GM23338 (cell line): ENCODE measurements at regions not wholly inside any gene's neighbourhood (a gene's known extent, or its start where the extent isn't known, plus 50 kb on each side); places are given as distances from the start of the nearest gene placed in this dataset.

ENCODE experiments used
- ATAC-seq: fragments of 200-7000 bp; cut with Tn5 transposase; 3 replicates; pipeline ENCODE4 v1.9.1; 2020
- DNase-seq: peaks from one replicate; pipeline ENCODE4 v3.0.0-alpha.2; 2015; ENCODE audit warnings: low spot score
- H2AFZ ChIP-seq: fragments of 200-600 bp; sonication (generic); 2 replicates; pipeline ENCODE4 v1.8.0; 2016; ENCODE audit warnings: antibody characterized with exemption, mild to moderate bottlenecking, moderate library complexity
- H3F3A ChIP-seq: fragments of 200-600 bp; sonication (generic); replicated peaks from 2 replicates; pipeline ENCODE4 v1.8.0; 2017; ENCODE audit warnings: antibody characterized with exemption, mixed run types, low read depth
- H3K27ac ChIP-seq: fragments of 200-600 bp; sonication (generic); 2 replicates; pipeline ENCODE4 v1.6.1; 2016; ENCODE audit warnings: low read depth
- H3K27me3 ChIP-seq: fragments of 200-600 bp; sonication (generic); 2 replicates; pipeline ENCODE4 v1.8.0; 2016; ENCODE audit warnings: mild to moderate bottlenecking, mixed run types, moderate library complexity; ENCODE audit not compliant: insufficient read depth
- H3K36me3 ChIP-seq: fragments of 200-600 bp; sonication (generic); 2 replicates; pipeline ENCODE4 v1.8.0; 2016; ENCODE audit warnings: mild to moderate bottlenecking; ENCODE audit not compliant: insufficient read depth
- H3K4me1 ChIP-seq: fragments of 200-600 bp; sonication (generic); 2 replicates; pipeline ENCODE4 v1.8.0; 2016; ENCODE audit warnings: mild to moderate bottlenecking, moderate library complexity; ENCODE audit not compliant: insufficient read depth
- H3K4me2 ChIP-seq: fragments of 200-600 bp; sonication (generic); 2 replicates; pipeline ENCODE4 v1.7.1; 2017; ENCODE audit warnings: mixed run types
- H3K4me3 ChIP-seq: fragments of 200-600 bp; sonication (generic); 2 replicates; pipeline ENCODE4 v1.6.1; 2016; ENCODE audit warnings: mixed run types
- H3K79me2 ChIP-seq: fragments of 200-600 bp; sonication (generic); replicated peaks from 2 replicates; pipeline ENCODE4 v1.8.0; 2017; ENCODE audit warnings: mild to moderate bottlenecking; ENCODE audit not compliant: insufficient read depth
- H3K9me2 ChIP-seq: fragments of 200-600 bp; sonication (generic); 2 replicates; pipeline ENCODE4 v1.8.0; 2017; ENCODE audit not compliant: insufficient read depth
- H4K20me1 ChIP-seq: fragments of 200-600 bp; sonication (generic); replicated peaks from 2 replicates; pipeline ENCODE4 v1.8.0; 2017; ENCODE audit warnings: mild to moderate bottlenecking; ENCODE audit not compliant: insufficient read depth
- H3K27ac Mint-ChIP-seq: 2 replicates; pipeline ENCODE4 v1.8.0; 2020; ENCODE audit warnings: inconsistent platforms, mild to moderate bottlenecking, moderate library complexity, mixed read lengths
- H3K27me3 Mint-ChIP-seq: 3 replicates; pipeline ENCODE4 v1.8.0; 2022; ENCODE audit warnings: low read depth, mild to moderate bottlenecking, moderate library complexity, mixed read lengths, inconsistent platforms; ENCODE audit not compliant: insufficient read depth, poor library complexity
- H3K36me3 Mint-ChIP-seq: 3 replicates; pipeline ENCODE4 v1.8.0; 2021; ENCODE audit warnings: low read depth, mild to moderate bottlenecking, inconsistent platforms, moderate library complexity, mixed read lengths
- H3K4me1 Mint-ChIP-seq: 3 replicates; pipeline ENCODE4 v1.8.0; 2020; ENCODE audit warnings: mild to moderate bottlenecking, inconsistent platforms, mixed read lengths
- H3K4me3 Mint-ChIP-seq: 3 replicates; pipeline ENCODE4 v1.8.0; 2021; ENCODE audit warnings: moderate library complexity, mild to moderate bottlenecking, inconsistent platforms, mixed read lengths
- H3K9me3 Mint-ChIP-seq: 3 replicates; pipeline ENCODE4 v1.8.0; 2020; ENCODE audit warnings: moderate library complexity, mild to moderate bottlenecking, inconsistent platforms, mixed read lengths
- EZH2 ChIP-seq: fragments of 200-600 bp; sonication (generic); IDR thresholded peaks from one replicate; pipeline ENCODE4 v1.8.0; 2017; ENCODE audit warnings: antibody characterized with exemption, mild to moderate bottlenecking, low read depth; ENCODE audit not compliant: unreplicated experiment
- EZH2phosphoT487 ChIP-seq: fragments of 200-600 bp; sonication (generic); IDR thresholded peaks from one replicate; pipeline ENCODE4 v1.8.1; 2018; ENCODE audit warnings: antibody characterized with exemption; ENCODE audit not compliant: unreplicated experiment
- TF ChIP-seq, protein P1 (sequence below), 2 experiments: fragments of 200-600 bp in 1 of 2; sonication (generic) in 1 of 2; conservative IDR thresholded peaks; 2 replicates each; pipeline versions ENCODE4 v1.5.1 to v1.6.1; 2016 to 2017; ENCODE audit warnings: antibody characterized with exemption in 2 of 2, low read depth in 2 of 2, mild to moderate bottlenecking in 2 of 2, moderate library complexity in 1 of 2
- TF ChIP-seq, protein P2 (sequence below): fragments of 250-450 bp; sonication (Bioruptor Pico); IDR thresholded peaks from 2 replicates; pipeline ENCODE4 v1.5.0; 2020; ENCODE audit warnings: mild to moderate bottlenecking, moderate library complexity
- TF ChIP-seq, protein P3 (sequence below): IDR thresholded peaks from 2 replicates; pipeline ENCODE4 v1.6.1; 2016; ENCODE audit warnings: antibody characterized with exemption

GRCh38 chr1:221397141-221397540 is 344.7 kb downstream of the DUSP10 start:
- Histone ChIP-seq H3K4me1 (no peaks in the 10 kb centered on the region), H3K4me3 (no peak overlapping the region), H3K36me3 (no peaks in the 10 kb centered on the region), H3K27me3 (no peaks in the 10 kb centered on the region), H3K27ac (no peak overlapping the region), H3K4me2 (no peak overlapping the region), H3K79me2 (no peaks in the 10 kb centered on the region), H2AFZ (no peak overlapping the region), H3F3A (no peaks in the 10 kb centered on the region), H4K20me1 (no peaks in the 10 kb centered on the region), H3K9me2 (peaks cover 24% of the 10 kb centered on the region)
- no peaks in the 10 kb centered on the region for H3K36me3 Mint-ChIP-seq
- peaks cover 5% of the 10 kb centered on the region for H3K4me1 Mint-ChIP-seq
- TF ChIP-seq, protein P1, sequence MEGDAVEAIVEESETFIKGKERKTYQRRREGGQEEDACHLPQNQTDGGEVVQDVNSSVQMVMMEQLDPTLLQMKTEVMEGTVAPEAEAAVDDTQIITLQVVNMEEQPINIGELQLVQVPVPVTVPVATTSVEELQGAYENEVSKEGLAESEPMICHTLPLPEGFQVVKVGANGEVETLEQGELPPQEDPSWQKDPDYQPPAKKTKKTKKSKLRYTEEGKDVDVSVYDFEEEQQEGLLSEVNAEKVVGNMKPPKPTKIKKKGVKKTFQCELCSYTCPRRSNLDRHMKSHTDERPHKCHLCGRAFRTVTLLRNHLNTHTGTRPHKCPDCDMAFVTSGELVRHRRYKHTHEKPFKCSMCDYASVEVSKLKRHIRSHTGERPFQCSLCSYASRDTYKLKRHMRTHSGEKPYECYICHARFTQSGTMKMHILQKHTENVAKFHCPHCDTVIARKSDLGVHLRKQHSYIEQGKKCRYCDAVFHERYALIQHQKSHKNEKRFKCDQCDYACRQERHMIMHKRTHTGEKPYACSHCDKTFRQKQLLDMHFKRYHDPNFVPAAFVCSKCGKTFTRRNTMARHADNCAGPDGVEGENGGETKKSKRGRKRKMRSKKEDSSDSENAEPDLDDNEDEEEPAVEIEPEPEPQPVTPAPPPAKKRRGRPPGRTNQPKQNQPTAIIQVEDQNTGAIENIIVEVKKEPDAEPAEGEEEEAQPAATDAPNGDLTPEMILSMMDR (conservative IDR thresholded peaks at IDR 0.05; ENCODE audit: low read depth in 2 of 2): no peak
- TF ChIP-seq EZH2phosphoT487 (no peak), EZH2 (no peak)
- TF ChIP-seq, protein P2, sequence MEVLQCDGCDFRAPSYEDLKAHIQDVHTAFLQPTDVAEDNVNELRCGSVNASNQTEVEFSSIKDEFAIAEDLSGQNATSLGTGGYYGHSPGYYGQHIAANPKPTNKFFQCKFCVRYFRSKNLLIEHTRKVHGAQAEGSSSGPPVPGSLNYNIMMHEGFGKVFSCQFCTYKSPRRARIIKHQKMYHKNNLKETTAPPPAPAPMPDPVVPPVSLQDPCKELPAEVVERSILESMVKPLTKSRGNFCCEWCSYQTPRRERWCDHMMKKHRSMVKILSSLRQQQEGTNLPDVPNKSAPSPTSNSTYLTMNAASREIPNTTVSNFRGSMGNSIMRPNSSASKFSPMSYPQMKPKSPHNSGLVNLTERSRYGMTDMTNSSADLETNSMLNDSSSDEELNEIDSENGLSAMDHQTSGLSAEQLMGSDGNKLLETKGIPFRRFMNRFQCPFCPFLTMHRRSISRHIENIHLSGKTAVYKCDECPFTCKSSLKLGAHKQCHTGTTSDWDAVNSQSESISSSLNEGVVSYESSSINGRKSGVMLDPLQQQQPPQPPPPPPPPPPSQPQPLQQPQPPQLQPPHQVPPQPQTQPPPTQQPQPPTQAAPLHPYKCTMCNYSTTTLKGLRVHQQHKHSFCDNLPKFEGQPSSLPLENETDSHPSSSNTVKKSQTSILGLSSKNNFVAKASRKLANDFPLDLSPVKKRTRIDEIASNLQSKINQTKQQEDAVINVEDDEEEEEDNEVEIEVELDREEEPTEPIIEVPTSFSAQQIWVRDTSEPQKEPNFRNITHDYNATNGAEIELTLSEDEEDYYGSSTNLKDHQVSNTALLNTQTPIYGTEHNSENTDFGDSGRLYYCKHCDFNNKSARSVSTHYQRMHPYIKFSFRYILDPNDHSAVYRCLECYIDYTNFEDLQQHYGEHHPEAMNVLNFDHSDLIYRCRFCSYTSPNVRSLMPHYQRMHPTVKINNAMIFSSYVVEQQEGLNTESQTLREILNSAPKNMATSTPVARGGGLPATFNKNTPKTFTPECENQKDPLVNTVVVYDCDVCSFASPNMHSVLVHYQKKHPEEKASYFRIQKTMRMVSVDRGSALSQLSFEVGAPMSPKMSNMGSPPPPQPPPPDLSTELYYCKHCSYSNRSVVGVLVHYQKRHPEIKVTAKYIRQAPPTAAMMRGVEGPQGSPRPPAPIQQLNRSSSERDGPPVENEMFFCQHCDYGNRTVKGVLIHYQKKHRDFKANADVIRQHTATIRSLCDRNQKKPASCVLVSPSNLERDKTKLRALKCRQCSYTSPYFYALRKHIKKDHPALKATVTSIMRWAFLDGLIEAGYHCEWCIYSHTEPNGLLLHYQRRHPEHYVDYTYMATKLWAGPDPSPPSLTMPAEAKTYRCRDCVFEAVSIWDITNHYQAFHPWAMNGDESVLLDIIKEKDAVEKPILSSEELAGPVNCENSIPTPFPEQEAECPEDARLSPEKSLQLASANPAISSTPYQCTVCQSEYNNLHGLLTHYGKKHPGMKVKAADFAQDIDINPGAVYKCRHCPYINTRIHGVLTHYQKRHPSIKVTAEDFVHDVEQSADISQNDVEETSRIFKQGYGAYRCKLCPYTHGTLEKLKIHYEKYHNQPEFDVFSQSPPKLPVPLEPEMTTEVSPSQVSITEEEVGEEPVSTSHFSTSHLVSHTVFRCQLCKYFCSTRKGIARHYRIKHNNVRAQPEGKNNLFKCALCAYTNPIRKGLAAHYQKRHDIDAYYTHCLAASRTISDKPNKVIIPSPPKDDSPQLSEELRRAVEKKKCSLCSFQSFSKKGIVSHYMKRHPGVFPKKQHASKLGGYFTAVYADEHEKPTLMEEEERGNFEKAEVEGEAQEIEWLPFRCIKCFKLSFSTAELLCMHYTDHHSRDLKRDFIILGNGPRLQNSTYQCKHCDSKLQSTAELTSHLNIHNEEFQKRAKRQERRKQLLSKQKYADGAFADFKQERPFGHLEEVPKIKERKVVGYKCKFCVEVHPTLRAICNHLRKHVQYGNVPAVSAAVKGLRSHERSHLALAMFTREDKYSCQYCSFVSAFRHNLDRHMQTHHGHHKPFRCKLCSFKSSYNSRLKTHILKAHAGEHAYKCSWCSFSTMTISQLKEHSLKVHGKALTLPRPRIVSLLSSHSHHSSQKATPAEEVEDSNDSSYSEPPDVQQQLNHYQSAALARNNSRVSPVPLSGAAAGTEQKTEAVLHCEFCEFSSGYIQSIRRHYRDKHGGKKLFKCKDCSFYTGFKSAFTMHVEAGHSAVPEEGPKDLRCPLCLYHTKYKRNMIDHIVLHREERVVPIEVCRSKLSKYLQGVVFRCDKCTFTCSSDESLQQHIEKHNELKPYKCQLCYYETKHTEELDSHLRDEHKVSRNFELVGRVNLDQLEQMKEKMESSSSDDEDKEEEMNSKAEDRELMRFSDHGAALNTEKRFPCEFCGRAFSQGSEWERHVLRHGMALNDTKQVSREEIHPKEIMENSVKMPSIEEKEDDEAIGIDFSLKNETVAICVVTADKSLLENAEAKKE (CRISPR knock-in tag): no peak
- TF ChIP-seq, protein P3, sequence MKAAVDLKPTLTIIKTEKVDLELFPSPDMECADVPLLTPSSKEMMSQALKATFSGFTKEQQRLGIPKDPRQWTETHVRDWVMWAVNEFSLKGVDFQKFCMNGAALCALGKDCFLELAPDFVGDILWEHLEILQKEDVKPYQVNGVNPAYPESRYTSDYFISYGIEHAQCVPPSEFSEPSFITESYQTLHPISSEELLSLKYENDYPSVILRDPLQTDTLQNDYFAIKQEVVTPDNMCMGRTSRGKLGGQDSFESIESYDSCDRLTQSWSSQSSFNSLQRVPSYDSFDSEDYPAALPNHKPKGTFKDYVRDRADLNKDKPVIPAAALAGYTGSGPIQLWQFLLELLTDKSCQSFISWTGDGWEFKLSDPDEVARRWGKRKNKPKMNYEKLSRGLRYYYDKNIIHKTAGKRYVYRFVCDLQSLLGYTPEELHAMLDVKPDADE: no peak
- ATAC-seq (no peak), DNase-seq (no peak)
- H3K4me3 Mint-ChIP-seq: no peak overlapping the region
- no peaks in the 10 kb centered on the region; the same call in 1 of the 3 replicates for H3K9me3 Mint-ChIP-seq
- no peaks in the 10 kb centered on the region for H3K27me3 Mint-ChIP-seq
- no peak overlapping the region for H3K27ac Mint-ChIP-seq
